Vagina (tissue), 2 donors: ENCODE measurements at regions not wholly inside any gene's neighbourhood (a gene's known extent, or its start where the extent isn't known, plus 50 kb on each side); places are given as distances from the start of the nearest gene placed in this dataset.

Source experiments
- POLR2A ChIP-seq, 2 donors: fragments of 450-650 bp; IDR thresholded peaks; one replicate each; pipeline ENCODE4 v1.6.1; 2017; ENCODE audit warnings: antibody characterized with exemption in 2 of 2, mild to moderate bottlenecking in 2 of 2, moderate library complexity in 2 of 2
- POLR2AphosphoS5 ChIP-seq, 2 donors: sonication (generic); formaldehyde crosslinking; IDR thresholded peaks; one replicate each; pipeline ENCODE4 v1.9.0; 2017; ENCODE audit warnings: antibody characterized with exemption in 2 of 2, mild to moderate bottlenecking in 2 of 2, low read depth in 1 of 2; ENCODE audit not compliant: insufficient read depth in 1 of 2
- TF ChIP-seq, protein P1 (sequence below), 3 experiments: fragments of 450-650 bp in 2 of 3; fragments of 200-600 bp in 1 of 3; sonication (generic) in 1 of 3; IDR thresholded peaks; one replicate each; pipeline ENCODE4 v1.5.1; 2017 to 2019; ENCODE audit warnings: antibody characterized with exemption in 3 of 3, mild to moderate bottlenecking in 2 of 3, moderate library complexity in 2 of 3

DNA sequence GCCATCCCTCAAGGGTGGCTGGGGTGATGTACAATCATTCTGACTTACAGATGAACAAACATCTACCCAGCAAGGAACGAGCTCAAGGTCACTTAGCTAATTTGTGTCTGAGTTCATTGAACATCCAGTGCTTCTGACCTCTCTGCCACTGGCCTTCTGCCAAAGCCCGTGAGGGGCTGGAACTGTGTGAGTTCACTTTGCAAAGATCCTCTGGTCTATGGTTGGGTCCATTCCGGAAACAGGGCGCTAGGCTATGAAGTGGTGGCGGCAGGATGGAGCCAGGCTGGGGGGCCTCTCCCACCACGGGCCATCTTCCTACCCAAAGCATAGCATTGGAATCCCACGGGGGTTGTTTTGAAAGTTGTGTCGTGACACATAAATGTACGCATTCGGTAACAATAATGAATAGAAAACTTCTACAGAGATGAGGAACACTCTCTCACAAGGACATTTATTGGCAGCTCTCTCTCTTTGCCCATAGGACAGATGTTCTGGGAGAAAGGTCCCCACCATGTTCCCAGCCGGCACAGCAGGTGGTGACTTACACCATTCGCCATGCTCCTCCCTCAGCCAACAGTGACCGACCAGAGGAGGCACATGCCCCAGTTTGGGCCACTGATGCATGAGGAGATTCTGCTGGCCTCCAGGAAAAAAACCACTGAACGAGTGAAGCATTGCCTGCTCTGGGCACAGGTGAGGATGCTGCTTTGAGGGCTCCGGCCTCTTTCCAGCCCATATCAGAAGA, 214.7 kb upstream of the CHRNA7 start:
- TF ChIP-seq, protein P1, sequence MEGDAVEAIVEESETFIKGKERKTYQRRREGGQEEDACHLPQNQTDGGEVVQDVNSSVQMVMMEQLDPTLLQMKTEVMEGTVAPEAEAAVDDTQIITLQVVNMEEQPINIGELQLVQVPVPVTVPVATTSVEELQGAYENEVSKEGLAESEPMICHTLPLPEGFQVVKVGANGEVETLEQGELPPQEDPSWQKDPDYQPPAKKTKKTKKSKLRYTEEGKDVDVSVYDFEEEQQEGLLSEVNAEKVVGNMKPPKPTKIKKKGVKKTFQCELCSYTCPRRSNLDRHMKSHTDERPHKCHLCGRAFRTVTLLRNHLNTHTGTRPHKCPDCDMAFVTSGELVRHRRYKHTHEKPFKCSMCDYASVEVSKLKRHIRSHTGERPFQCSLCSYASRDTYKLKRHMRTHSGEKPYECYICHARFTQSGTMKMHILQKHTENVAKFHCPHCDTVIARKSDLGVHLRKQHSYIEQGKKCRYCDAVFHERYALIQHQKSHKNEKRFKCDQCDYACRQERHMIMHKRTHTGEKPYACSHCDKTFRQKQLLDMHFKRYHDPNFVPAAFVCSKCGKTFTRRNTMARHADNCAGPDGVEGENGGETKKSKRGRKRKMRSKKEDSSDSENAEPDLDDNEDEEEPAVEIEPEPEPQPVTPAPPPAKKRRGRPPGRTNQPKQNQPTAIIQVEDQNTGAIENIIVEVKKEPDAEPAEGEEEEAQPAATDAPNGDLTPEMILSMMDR (IDR thresholded peaks at IDR 0.05): no peak
- TF ChIP-seq POLR2AphosphoS5 (IDR thresholded peaks at IDR 0.05; ENCODE audit: insufficient read depth in 1 of 2, low read depth in 1 of 2) (no peak), POLR2A (IDR thresholded peaks at IDR 0.05) (no peak)
